Type B pancreatic cell (in vitro differentiated cells): ENCODE measurements at regions not wholly inside any gene's neighbourhood (a gene's known extent, or its start where the extent isn't known, plus 50 kb on each side); places are given as distances from the start of the nearest gene placed in this dataset.

Experiments
- DNase-seq: peaks from one replicate; pipeline ENCODE4 v3.0.0; 2021; ENCODE audit warnings: mixed read lengths; ENCODE audit not compliant: unreplicated experiment; ENCODE audit errors: extremely low spot score
- H3K27ac Mint-ChIP-seq: 2 replicates; pipeline ENCODE4 v1.8.0; 2021; ENCODE audit warnings: mild to moderate bottlenecking, mixed read lengths
- H3K27me3 Mint-ChIP-seq: 2 replicates; pipeline ENCODE4 v1.8.0; 2021; ENCODE audit warnings: mixed read lengths
- H3K36me3 Mint-ChIP-seq: 2 replicates; pipeline ENCODE4 v1.8.0; 2021; ENCODE audit warnings: mixed read lengths
- H3K4me1 Mint-ChIP-seq: one replicate; pipeline ENCODE4 v1.8.0; 2021; ENCODE audit warnings: mixed read lengths; ENCODE audit not compliant: unreplicated experiment
- H3K4me3 Mint-ChIP-seq: 2 replicates; pipeline ENCODE4 v1.8.0; 2021; ENCODE audit warnings: mild to moderate bottlenecking, mixed read lengths
- H3K9me3 Mint-ChIP-seq: 2 replicates; pipeline ENCODE4 v1.8.0; 2021; ENCODE audit warnings: mixed read lengths
- CTCF ChIP-seq: fragments of 200-600 bp; sonication (generic); conservative IDR thresholded peaks from 2 replicates; pipeline ENCODE4 v1.5.0; 2021; ENCODE audit warnings: antibody characterized with exemption, mild to moderate bottlenecking

DNA sequence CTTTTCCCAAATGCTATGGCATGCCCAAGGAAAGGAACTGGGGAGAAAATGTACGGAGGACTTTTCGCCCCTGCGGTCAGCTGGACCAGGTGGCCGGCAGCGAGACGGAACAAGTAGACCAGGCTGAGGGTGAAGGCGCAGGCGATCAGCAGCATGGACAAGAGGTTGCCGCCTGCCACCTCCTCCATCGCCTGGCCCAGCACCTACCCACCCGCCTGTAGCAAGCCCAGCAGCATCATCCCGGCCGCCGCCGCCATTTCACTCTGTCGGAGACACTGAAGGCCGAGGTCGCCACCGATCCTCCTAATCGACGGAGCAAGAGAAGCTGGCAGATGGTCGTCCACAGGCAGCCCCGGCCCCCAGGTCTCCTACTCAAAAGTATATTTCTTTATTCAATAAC, 1046.3 kb upstream of the GBE1 start:
- DNase-seq: no peak
- Mint-ChIP-seq H3K4me3 (no peak overlapping the region), H3K27ac (no peak overlapping the region), H3K36me3 (no peaks in the 10 kb centered on the region), H3K4me1 (no peaks in the 10 kb centered on the region), H3K9me3 (peaks cover 5% of the 10 kb centered on the region), H3K27me3 (no peaks in the 10 kb centered on the region)
- TF ChIP-seq CTCF: no peak

- TF ChIP-seq CTCF: no peak
- Mint-ChIP-seq H3K27ac (no peak overlapping the region), H3K27me3 (no peaks in the 10 kb centered on the region), H3K4me1 (no peaks in the 10 kb centered on the region), H3K9me3 (no peaks in the 10 kb centered on the region), H3K4me3 (no peak overlapping the region), H3K36me3 (no peaks in the 10 kb centered on the region)
- no peak for DNase-seq
Observed at GRCh38 chr3:82802501-82802900, 1041.1 kb upstream of the GBE1 start.

DNA sequence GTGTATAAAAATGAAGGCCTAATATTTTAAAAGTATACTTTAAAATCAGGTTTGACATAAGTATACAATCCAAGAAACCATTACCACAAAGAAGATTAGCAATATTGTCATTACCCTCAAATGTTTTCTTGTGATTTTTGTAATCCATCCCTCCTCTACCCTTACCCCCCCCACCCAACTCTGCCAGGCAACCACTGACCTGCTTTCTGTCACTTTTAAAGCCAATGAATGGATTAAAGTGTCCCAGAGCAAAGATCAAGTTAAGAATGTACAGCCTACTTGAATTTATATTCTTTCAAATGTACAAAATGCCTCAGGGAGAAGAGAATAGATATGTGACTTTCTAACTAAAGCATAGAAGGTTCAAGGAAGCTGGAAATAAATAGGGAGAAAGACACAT, 1038.8 kb upstream of the GBE1 start:
- TF ChIP-seq CTCF: no peak
- no peak overlapping the region for H3K4me3 Mint-ChIP-seq
- no peak overlapping the region for H3K27ac Mint-ChIP-seq
- no peaks in the 10 kb centered on the region for H3K27me3 Mint-ChIP-seq
- no peak for DNase-seq
- H3K4me1 Mint-ChIP-seq: no peaks in the 10 kb centered on the region
- H3K9me3 Mint-ChIP-seq: no peaks in the 10 kb centered on the region
- H3K36me3 Mint-ChIP-seq: no peaks in the 10 kb centered on the region

DNA sequence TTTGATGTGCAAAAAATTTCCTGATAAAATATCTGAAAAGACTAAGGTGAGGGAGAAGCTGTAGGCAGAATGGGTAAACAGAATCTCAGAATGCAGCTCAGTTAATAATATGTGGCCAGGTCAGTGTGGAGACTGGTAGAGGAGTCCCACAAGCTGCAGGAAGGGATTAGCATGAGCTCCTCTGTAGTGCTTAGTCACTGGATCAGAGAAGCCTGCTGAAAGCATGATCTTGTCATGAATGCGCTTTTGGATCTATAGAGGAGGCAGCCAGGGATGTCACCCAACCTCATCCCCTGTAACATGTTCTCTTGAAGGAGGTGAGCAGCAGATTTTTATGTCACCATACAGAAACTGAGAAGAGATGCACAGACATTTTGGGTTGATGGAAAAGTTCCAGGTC, 1035.3 kb upstream of the GBE1 start:
- TF ChIP-seq CTCF: no peak
- Mint-ChIP-seq H3K36me3 (no peaks in the 10 kb centered on the region), H3K9me3 (no peaks in the 10 kb centered on the region), H3K4me3 (no peak overlapping the region), H3K27ac (no peak overlapping the region), H3K27me3 (no peaks in the 10 kb centered on the region), H3K4me1 (no peaks in the 10 kb centered on the region)
- DNase-seq: no peak

- Mint-ChIP-seq H3K9me3 (no peaks in the 10 kb centered on the region), H3K4me3 (no peak overlapping the region), H3K27ac (no peak overlapping the region), H3K4me1 (no peaks in the 10 kb centered on the region), H3K36me3 (no peaks in the 10 kb centered on the region), H3K27me3 (no peaks in the 10 kb centered on the region)
- DNase-seq: no peak
- TF ChIP-seq CTCF: no peak
Observed at GRCh38 chr3:82791241-82791640, 1029.8 kb upstream of the GBE1 start.
